ENCODE measurements at regions not wholly inside any gene's neighbourhood (a gene's known extent, or its start where the extent isn't known, plus 50 kb on each side); places are given as distances from the start of the nearest gene placed in this dataset.

- CTCF ChIA-PET = no interaction called here
- intact Hi-C loops (cut with micrococcal nuclease) = no loop called here
- no peak for TF ChIP-seq CTCF (IDR thresholded peaks at IDR 0.05; ENCODE audit: unreplicated experiment)
- POLR2A ChIA-PET = no interaction called here
- H3K4me3 Mint-ChIP-seq (ENCODE audit: unreplicated experiment) = no peak overlapping the region
- H3K27ac Mint-ChIP-seq (ENCODE audit: low read depth, unreplicated experiment) = no peak overlapping the region
- H3K27me3 Mint-ChIP-seq (ENCODE audit: insufficient read depth, unreplicated experiment) = no peaks in the 10 kb centered on the region
- no peaks in the 10 kb centered on the region for H3K4me1 Mint-ChIP-seq (ENCODE audit: insufficient read depth, unreplicated experiment)
- H3K9me3 Mint-ChIP-seq (ENCODE audit: unreplicated experiment) = no peaks in the 10 kb centered on the region
- H3K36me3 Mint-ChIP-seq (ENCODE audit: insufficient read depth, unreplicated experiment) = no peaks in the 10 kb centered on the region
- no TSS peak for BruUV-seq (replicated peaks)
- DNase-seq (ENCODE audit: unreplicated experiment) = no peak
Observed at GRCh38 chr17:70581459-70581858, 412.1 kb downstream of the KCNJ2 start.

GRCh38 chr17:70582777-70583176 lies 413.4 kb downstream of the KCNJ2 start:
- CTCF ChIA-PET = no interaction called here
- no TSS peak for BruUV-seq (replicated peaks)
- Mint-ChIP-seq H3K27ac (ENCODE audit: low read depth, unreplicated experiment) (no peak overlapping the region), H3K4me3 (ENCODE audit: unreplicated experiment) (no peak overlapping the region), H3K27me3 (ENCODE audit: insufficient read depth, unreplicated experiment) (no peaks in the 10 kb centered on the region), H3K36me3 (ENCODE audit: insufficient read depth, unreplicated experiment) (no peaks in the 10 kb centered on the region), H3K4me1 (ENCODE audit: insufficient read depth, unreplicated experiment) (peaks cover 1% of the 10 kb centered on the region), H3K9me3 (ENCODE audit: unreplicated experiment) (no peaks in the 10 kb centered on the region)
- no peak for TF ChIP-seq CTCF (IDR thresholded peaks at IDR 0.05; ENCODE audit: unreplicated experiment)
- no peak for DNase-seq (ENCODE audit: unreplicated experiment)
- POLR2A ChIA-PET = no interaction called here
- intact Hi-C loops (cut with micrococcal nuclease) = no loop called here

GRCh38 chr17:70584255-70584654 lies 414.9 kb downstream of the KCNJ2 start:
- no peak for DNase-seq (ENCODE audit: unreplicated experiment)
- no peaks in the 10 kb centered on the region for H3K36me3 Mint-ChIP-seq (ENCODE audit: insufficient read depth, unreplicated experiment)
- POLR2A ChIA-PET = no interaction called here
- no peak overlapping the region for H3K4me3 Mint-ChIP-seq (ENCODE audit: unreplicated experiment)
- H3K27me3 Mint-ChIP-seq (ENCODE audit: insufficient read depth, unreplicated experiment) = no peaks in the 10 kb centered on the region
- intact Hi-C loops (cut with micrococcal nuclease) = no loop called here
- BruUV-seq (replicated peaks) = no TSS peak
- H3K4me1 Mint-ChIP-seq (ENCODE audit: insufficient read depth, unreplicated experiment) = peaks cover 7% of the 10 kb centered on the region
- TF ChIP-seq CTCF (IDR thresholded peaks at IDR 0.05; ENCODE audit: unreplicated experiment) = no peak
- H3K9me3 Mint-ChIP-seq (ENCODE audit: unreplicated experiment) = no peaks in the 10 kb centered on the region
- CTCF ChIA-PET = interaction anchor here (1.4 kb wide), 1 partner anchor 45 kb away, joined by 5 read pairs; no protein-coding TSS in a partner anchor
- H3K27ac Mint-ChIP-seq (ENCODE audit: low read depth, unreplicated experiment) = no peak overlapping the region

- Mint-ChIP-seq H3K36me3 (ENCODE audit: insufficient read depth, unreplicated experiment) (no peaks in the 10 kb centered on the region), H3K27ac (ENCODE audit: low read depth, unreplicated experiment) (no peak overlapping the region), H3K27me3 (ENCODE audit: insufficient read depth, unreplicated experiment) (no peaks in the 10 kb centered on the region), H3K4me3 (ENCODE audit: unreplicated experiment) (no peak overlapping the region), H3K4me1 (ENCODE audit: insufficient read depth, unreplicated experiment) (peaks cover 7% of the 10 kb centered on the region), H3K9me3 (ENCODE audit: unreplicated experiment) (no peaks in the 10 kb centered on the region)
- ChIA-PET POLR2A (interaction anchor here (0.7 to 1.0 kb wide), 4 partner anchors 12 to 67 kb away, joined by 3 read pairs; no protein-coding TSS in a partner anchor), CTCF (no interaction called here)
- intact Hi-C loops (cut with micrococcal nuclease) = no loop called here
- no TSS peak for BruUV-seq (replicated peaks)
- DNase-seq (ENCODE audit: unreplicated experiment) = peak; percentile 4
- no peak for TF ChIP-seq CTCF (IDR thresholded peaks at IDR 0.05; ENCODE audit: unreplicated experiment)
Observed at GRCh38 chr17:70588003-70588402, 418.7 kb downstream of the KCNJ2 start.

All from MCF 10A (cell line).